Medulla oblongata (tissue), 1 donor: ENCODE measurements at regions not wholly inside any gene's neighbourhood (a gene's known extent, or its start where the extent isn't known, plus 50 kb on each side); places are given as distances from the start of the nearest gene placed in this dataset.
"Not testable (repeated sequence)": the region's sequence is repeated elsewhere in the genome, so short reads cannot be mapped to it uniquely, and the experiment has no call there.

Experiments used
- DNase-seq: peaks from one replicate; pipeline ENCODE4 v3.0.0-alpha.2; 2015; ENCODE audit errors: extremely low spot score

- DNase-seq = no peak
These were observed 110.9 kb upstream of the L3MBTL4 start for GRCh38 chr18:6525604-6526003.

GRCh38 chr18:6537475-6537874 lies 122.8 kb upstream of the L3MBTL4 start:
- no peak for DNase-seq

GRCh38 chr18:6541131-6541679 lies 126.5 kb upstream of the L3MBTL4 start:
- DNase-seq = not testable (repeated sequence)

GRCh38 chr18:6542296-6542695 lies 127.6 kb upstream of the L3MBTL4 start:
- DNase-seq = no peak

- DNase-seq = peak; percentile 46
These were observed 128.7 kb upstream of the L3MBTL4 start for GRCh38 chr18:6543330-6543908.

GRCh38 chr18:6546229-6546628 lies 131.5 kb upstream of the L3MBTL4 start:
- no peak for DNase-seq

- DNase-seq = no peak
These were observed 132.8 kb upstream of the L3MBTL4 start for GRCh38 chr18:6547476-6547875.

- DNase-seq = no peak
These were observed 138.7 kb upstream of the L3MBTL4 start for GRCh38 chr18:6553234-6553900.

GRCh38 chr18:6557057-6557769 lies 142.5 kb upstream of the L3MBTL4 start:
- DNase-seq = no peak

- no peak for DNase-seq
These were observed 143.1 kb upstream of the L3MBTL4 start for GRCh38 chr18:6557770-6558248.

GRCh38 chr18:6558446-6559156 lies 143.9 kb upstream of the L3MBTL4 start:
- DNase-seq = no peak

GRCh38 chr18:6559296-6559695 lies 144.6 kb upstream of the L3MBTL4 start:
- DNase-seq = no peak

GRCh38 chr18:6561016-6561415 lies 146.3 kb upstream of the L3MBTL4 start:
- no peak for DNase-seq

GRCh38 chr18:6561420-6561861 lies 146.7 kb upstream of the L3MBTL4 start:
- DNase-seq = no peak

GRCh38 chr18:6561862-6562291 lies 147.2 kb upstream of the L3MBTL4 start:
- DNase-seq = no peak

GRCh38 chr18:6563896-6564295 lies 149.2 kb upstream of the L3MBTL4 start:
- no peak for DNase-seq

GRCh38 chr18:6564950-6565814 lies 150.5 kb upstream of the L3MBTL4 start:
- no peak for DNase-seq

- no peak for DNase-seq
These were observed 151.0 kb upstream of the L3MBTL4 start for GRCh38 chr18:6565815-6566081.

GRCh38 chr18:6566338-6566911 lies 151.7 kb upstream of the L3MBTL4 start:
- no peak for DNase-seq

GRCh38 chr18:6569813-6570212 lies 155.1 kb upstream of the L3MBTL4 start:
- DNase-seq = no peak
